Keratinocyte (primary cell): ENCODE measurements at regions not wholly inside any gene's neighbourhood (a gene's known extent, or its start where the extent isn't known, plus 50 kb on each side); places are given as distances from the start of the nearest gene placed in this dataset.

ENCODE experiments used
- EZH2 ChIP-seq: IDR thresholded peaks from one replicate; pipeline ENCODE4 v1.6.1; 2012; ENCODE audit warnings: inconsistent platforms, mild to moderate bottlenecking, low read length, moderate library complexity
- TF ChIP-seq, protein P1 (sequence below), 3 experiments: IDR thresholded peaks in 1 of 3; conservative IDR thresholded peaks in 1 of 3; optimal IDR thresholded peaks in 1 of 3; 2 replicates in 2 of 3; 3 replicates in 1 of 3; pipeline versions ENCODE3 to v1.5.1; 2011; ENCODE audit warnings: low read length in 3 of 3, mild to moderate bottlenecking in 3 of 3, moderate library complexity in 2 of 3, control low read depth in 1 of 3, inconsistent platforms in 1 of 3; ENCODE audit not compliant: insufficient read depth in 2 of 3; ENCODE audit errors: extremely low read depth in 1 of 3

DNA sequence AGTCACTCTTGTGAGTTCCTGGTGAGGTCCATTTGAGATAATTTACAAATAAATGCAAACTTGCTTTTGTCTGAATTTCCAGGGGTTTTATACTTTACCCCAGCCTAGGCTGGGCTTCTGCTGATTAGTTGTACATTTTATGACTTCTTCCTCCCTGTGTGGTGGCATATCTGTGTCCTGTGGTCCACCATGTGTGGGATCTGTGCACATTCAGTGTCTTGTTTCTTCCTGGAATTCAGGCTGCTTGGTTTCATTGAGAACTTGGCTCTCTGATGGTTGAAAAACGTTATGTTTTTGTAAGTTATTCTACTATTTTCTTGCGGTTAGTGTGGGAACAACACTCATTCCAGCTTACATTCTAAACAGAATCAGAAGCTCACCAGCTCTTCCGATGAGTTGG lies 523.4 kb upstream of the PFKP start:
- no peak for TF ChIP-seq EZH2
- TF ChIP-seq, protein P1, sequence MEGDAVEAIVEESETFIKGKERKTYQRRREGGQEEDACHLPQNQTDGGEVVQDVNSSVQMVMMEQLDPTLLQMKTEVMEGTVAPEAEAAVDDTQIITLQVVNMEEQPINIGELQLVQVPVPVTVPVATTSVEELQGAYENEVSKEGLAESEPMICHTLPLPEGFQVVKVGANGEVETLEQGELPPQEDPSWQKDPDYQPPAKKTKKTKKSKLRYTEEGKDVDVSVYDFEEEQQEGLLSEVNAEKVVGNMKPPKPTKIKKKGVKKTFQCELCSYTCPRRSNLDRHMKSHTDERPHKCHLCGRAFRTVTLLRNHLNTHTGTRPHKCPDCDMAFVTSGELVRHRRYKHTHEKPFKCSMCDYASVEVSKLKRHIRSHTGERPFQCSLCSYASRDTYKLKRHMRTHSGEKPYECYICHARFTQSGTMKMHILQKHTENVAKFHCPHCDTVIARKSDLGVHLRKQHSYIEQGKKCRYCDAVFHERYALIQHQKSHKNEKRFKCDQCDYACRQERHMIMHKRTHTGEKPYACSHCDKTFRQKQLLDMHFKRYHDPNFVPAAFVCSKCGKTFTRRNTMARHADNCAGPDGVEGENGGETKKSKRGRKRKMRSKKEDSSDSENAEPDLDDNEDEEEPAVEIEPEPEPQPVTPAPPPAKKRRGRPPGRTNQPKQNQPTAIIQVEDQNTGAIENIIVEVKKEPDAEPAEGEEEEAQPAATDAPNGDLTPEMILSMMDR (optimal IDR thresholded peaks at IDR 0.05 in 1 of 3, IDR thresholded peaks at IDR 0.05 in 1 of 3, conservative IDR thresholded peaks at IDR 0.05 in 1 of 3; ENCODE audit: extremely low read depth in 1 of 3, insufficient read depth in 2 of 3, low read length in 3 of 3): no peak
